WTC11 (cell line): ENCODE measurements at regions not wholly inside any gene's neighbourhood (a gene's known extent, or its start where the extent isn't known, plus 50 kb on each side); places are given as distances from the start of the nearest gene placed in this dataset.

Experiments used
- ARID4B ChIP-seq: sonication (generic); formaldehyde crosslinking; IDR thresholded peaks from 2 replicates; pipeline ENCODE4 v1.8.0; 2023; ENCODE audit warnings: missing genetic modification reagents, mild to moderate bottlenecking, borderline replicate concordance
- ATF1 ChIP-seq: sonication (generic); formaldehyde crosslinking; IDR thresholded peaks from 2 replicates; pipeline ENCODE4 v1.8.1; 2023; ENCODE audit warnings: mild to moderate bottlenecking, moderate library complexity, missing genetic modification reagents
- ATF6 ChIP-seq: sonication (generic); formaldehyde crosslinking; IDR thresholded peaks from 2 replicates; pipeline ENCODE4 v1.8.1; 2023; ENCODE audit warnings: mild to moderate bottlenecking, missing genetic modification reagents
- CTCF ChIP-seq: fragments of 200-600 bp; IDR thresholded peaks from 2 replicates; pipeline ENCODE4 v1.8.0; 2022; ENCODE audit warnings: antibody characterized with exemption
- E2F4 ChIP-seq: sonication (generic); formaldehyde crosslinking; IDR thresholded peaks from 2 replicates; pipeline ENCODE4 v1.8.1; 2022; ENCODE audit warnings: low read depth, mild to moderate bottlenecking, moderate library complexity, missing genetic modification reagents, borderline replicate concordance
- TEAD1 ChIP-seq: sonication (generic); formaldehyde crosslinking; IDR thresholded peaks from 2 replicates; pipeline ENCODE4 v1.8.0; 2022; ENCODE audit warnings: mild to moderate bottlenecking, missing genetic modification reagents
- ZNF423 ChIP-seq: fragments of 250-450 bp; sonication (Bioruptor Pico); IDR thresholded peaks from 2 replicates; pipeline ENCODE4 v2.1.2; 2022; ENCODE audit warnings: mild to moderate bottlenecking, moderate library complexity

GRCh38 chr13:22644941-22645340 is 535.8 kb upstream of the SGCG start:
- TF ChIP-seq CTCF (no peak), E2F4 (CRISPR knock-in tag) (no peak), ARID4B (CRISPR knock-in tag) (no peak), ATF6 (CRISPR knock-in tag) (no peak), ZNF423 (CRISPR knock-in tag) (no peak), TEAD1 (CRISPR knock-in tag) (no peak), ATF1 (no peak)
